Mucosa of descending colon (tissue), 3 donors: ENCODE measurements at regions not wholly inside any gene's neighbourhood (a gene's known extent, or its start where the extent isn't known, plus 50 kb on each side); places are given as distances from the start of the nearest gene placed in this dataset.

Source experiments
- ATAC-seq: fragments of 200-7000 bp; cut with Tn5 transposase; one replicate; pipeline ENCODE4 v1.9.1; 2020; ENCODE audit warnings: mild to moderate bottlenecking, moderate library complexity
- DNase-seq, 3 donors: peaks; one replicate each; pipeline ENCODE4 v3.0.0-alpha.2; 2020
- H3K36me3 ChIP-seq: fragments of 200-600 bp; one replicate; pipeline ENCODE4 v1.8.0; 2021; ENCODE audit warnings: low read depth, mild to moderate bottlenecking
- H3K4me1 ChIP-seq: fragments of 200-600 bp; one replicate; pipeline ENCODE4 v1.8.0; 2021; ENCODE audit warnings: low read depth, mild to moderate bottlenecking
- H3K4me3 ChIP-seq: fragments of 200-600 bp; one replicate; pipeline ENCODE4 v1.8.0; 2021; ENCODE audit warnings: mild to moderate bottlenecking
- H3K9me3 ChIP-seq: fragments of 200-600 bp; one replicate; pipeline ENCODE4 v1.8.0; 2021; ENCODE audit warnings: mild to moderate bottlenecking
- CTCF ChIP-seq: fragments of 200-600 bp; IDR thresholded peaks from one replicate; pipeline ENCODE4 v1.8.0; 2022; ENCODE audit warnings: antibody characterized with exemption, mild to moderate bottlenecking
- intact Hi-C, 2 donors: fragments of 100-400 bp; cut with DNase I in 1 of 2; cut with micrococcal nuclease in 1 of 2; formaldehyde crosslinking; loops; one replicate each; pipeline versions ENCODE4 v1.11.0 to v1.11.1; 2022; cut with DNase I, micrococcal nuclease
- donor health status: DM: no; HTN: no; CAD: no; lungs with moderate emphysema.
- donor health status: DM: no; HTN: no; CAD: no.
- donor health status: DM: no; HTN: yes; CAD: no.

GRCh38 chr20:40959325-40960092 lies 69.1 kb upstream of the TOP1 start:
- Histone ChIP-seq H3K4me1 (peaks cover 3% of the 10 kb centered on the region), H3K4me3 (no peak overlapping the region), H3K36me3 (no peaks in the 10 kb centered on the region), H3K9me3 (no peaks in the 10 kb centered on the region)
- intact Hi-C loops, result loop anchor here in 1 of 2 donors (10.0 kb wide), 1 partner anchor 1695 kb away; no protein-coding TSS in a partner anchor
- no peak for ATAC-seq
- TF ChIP-seq CTCF, result no peak
- DNase-seq, result no peak

DNA sequence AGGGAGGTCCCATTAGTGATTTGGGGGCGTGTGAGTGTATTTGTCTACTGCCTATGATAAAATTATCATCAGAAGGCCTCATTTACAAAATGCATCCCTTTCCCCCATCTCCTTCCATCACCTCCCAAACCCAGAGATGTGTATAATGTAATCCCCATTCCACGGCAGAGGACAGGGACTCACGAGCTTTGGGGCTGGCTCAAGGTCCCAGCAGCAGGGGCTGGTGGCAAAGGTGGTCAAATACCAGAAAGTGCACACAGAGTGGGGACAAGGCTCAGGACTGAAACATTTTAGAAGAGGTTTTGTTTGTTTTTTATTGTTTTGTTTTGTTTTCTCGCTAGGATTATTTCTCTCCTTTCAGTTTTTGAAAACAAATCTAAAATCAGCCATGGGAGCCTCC lies 68.5 kb upstream of the TOP1 start:
- peaks cover 3% of the 10 kb centered on the region for H3K4me1 ChIP-seq
- no peaks in the 10 kb centered on the region for H3K9me3 ChIP-seq
- ATAC-seq, result no peak
- intact Hi-C loops, result loop anchor here in 1 of 2 donors (10.0 kb wide), 1 partner anchor 1695 kb away; no protein-coding TSS in a partner anchor
- H3K36me3 ChIP-seq, result no peaks in the 10 kb centered on the region
- no peak for TF ChIP-seq CTCF
- DNase-seq, result no peak
- H3K4me3 ChIP-seq, result no peak overlapping the region

GRCh38 chr20:40960521-40960956 lies 68.1 kb upstream of the TOP1 start:
- no peak for TF ChIP-seq CTCF
- intact Hi-C loops, result loop anchor here in 1 of 2 donors (10.0 kb wide), 1 partner anchor 1696 kb away; no protein-coding TSS in a partner anchor
- Histone ChIP-seq H3K4me1 (peaks cover 3% of the 10 kb centered on the region), H3K9me3 (no peaks in the 10 kb centered on the region), H3K4me3 (no peak overlapping the region), H3K36me3 (no peaks in the 10 kb centered on the region)
- DNase-seq (no peak), ATAC-seq (no peak)

GRCh38 chr20:40961176-40961575 lies 67.4 kb upstream of the TOP1 start:
- Histone ChIP-seq H3K9me3 (no peaks in the 10 kb centered on the region), H3K36me3 (no peaks in the 10 kb centered on the region), H3K4me3 (no peak overlapping the region), H3K4me1 (peaks cover 3% of the 10 kb centered on the region)
- TF ChIP-seq CTCF, result no peak
- intact Hi-C loops, result loop anchor here in 1 of 2 donors (10.0 kb wide), 1 partner anchor 1696 kb away; no protein-coding TSS in a partner anchor
- ATAC-seq (no peak), DNase-seq (no peak)

GRCh38 chr20:40961686-40962640 lies 66.7 kb upstream of the TOP1 start:
- intact Hi-C loops, result loop anchor here in 1 of 2 donors (10.0 kb wide), 1 partner anchor 1697 kb away; no protein-coding TSS in a partner anchor
- DNase-seq, result no peak
- peaks cover 3% of the 10 kb centered on the region for H3K4me1 ChIP-seq
- no peaks in the 10 kb centered on the region for H3K9me3 ChIP-seq
- no peak for ATAC-seq
- TF ChIP-seq CTCF, result no peak
- H3K4me3 ChIP-seq, result no peak overlapping the region
- H3K36me3 ChIP-seq, result no peaks in the 10 kb centered on the region
